ENCODE measurements at regions not wholly inside any gene's neighbourhood (a gene's known extent, or its start where the extent isn't known, plus 50 kb on each side); places are given as distances from the start of the nearest gene placed in this dataset.

GRCh38 chr19:34601071-34601470 lies 75.9 kb downstream of the SCGB2B2 start:
- no peak for TF ChIP-seq POLR2A (IDR thresholded peaks at IDR 0.05)
- no peak for TF ChIP-seq CTCF (IDR thresholded peaks at IDR 0.05)

Measured in lower leg skin (tissue), 3 donors.